Progenitor cell of endocrine pancreas (in vitro differentiated cells): ENCODE measurements at regions not wholly inside any gene's neighbourhood (a gene's known extent, or its start where the extent isn't known, plus 50 kb on each side); places are given as distances from the start of the nearest gene placed in this dataset.

Source experiments
- DNase-seq: peaks from one replicate; pipeline ENCODE4 v3.0.0; 2021; ENCODE audit warnings: low spot score; ENCODE audit not compliant: unreplicated experiment
- H3K27ac Mint-ChIP-seq: 2 replicates; pipeline ENCODE4 v1.8.0; 2021; ENCODE audit warnings: mild to moderate bottlenecking, moderate library complexity, mixed read lengths
- H3K27me3 Mint-ChIP-seq: 2 replicates; pipeline ENCODE4 v1.8.0; 2021; ENCODE audit warnings: mixed read lengths
- H3K36me3 Mint-ChIP-seq: 2 replicates; pipeline ENCODE4 v1.8.0; 2022; ENCODE audit warnings: mixed read lengths; ENCODE audit not compliant: insufficient read depth
- H3K4me1 Mint-ChIP-seq: 2 replicates; pipeline ENCODE4 v1.8.0; 2021; ENCODE audit warnings: low read depth, mixed read lengths
- H3K4me3 Mint-ChIP-seq: 2 replicates; pipeline ENCODE4 v1.8.0; 2021; ENCODE audit warnings: low read depth, mild to moderate bottlenecking, moderate library complexity, mixed read lengths
- H3K9me3 Mint-ChIP-seq: 2 replicates; pipeline ENCODE4 v1.8.0; 2021; ENCODE audit warnings: low read depth, mixed read lengths
- TF ChIP-seq, protein P1 (sequence below): fragments of 200-600 bp; sonication (generic); IDR thresholded peaks from one replicate; pipeline ENCODE4 v1.5.0; 2021; ENCODE audit warnings: antibody characterized with exemption, mild to moderate bottlenecking; ENCODE audit not compliant: unreplicated experiment

DNA sequence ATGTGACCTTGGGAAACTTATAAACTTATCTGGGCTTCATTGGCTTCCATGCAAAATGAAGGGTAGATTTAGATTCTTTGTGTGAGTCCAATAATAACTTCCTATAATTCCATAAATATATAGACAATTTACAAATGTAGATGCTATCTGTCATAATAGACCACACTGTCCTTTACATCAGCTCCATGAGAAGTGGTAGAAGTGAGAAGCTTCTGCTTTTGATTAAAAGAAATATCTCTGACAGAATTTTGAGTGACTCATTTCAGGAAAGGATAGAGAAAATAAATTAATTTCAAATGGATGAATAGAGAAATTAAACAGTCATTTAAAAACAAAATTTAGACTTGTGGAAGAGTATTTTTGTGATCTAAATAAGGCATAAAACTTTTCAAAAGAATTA, 329.7 kb upstream of the ATP2B1 start:
- TF ChIP-seq, protein P1, sequence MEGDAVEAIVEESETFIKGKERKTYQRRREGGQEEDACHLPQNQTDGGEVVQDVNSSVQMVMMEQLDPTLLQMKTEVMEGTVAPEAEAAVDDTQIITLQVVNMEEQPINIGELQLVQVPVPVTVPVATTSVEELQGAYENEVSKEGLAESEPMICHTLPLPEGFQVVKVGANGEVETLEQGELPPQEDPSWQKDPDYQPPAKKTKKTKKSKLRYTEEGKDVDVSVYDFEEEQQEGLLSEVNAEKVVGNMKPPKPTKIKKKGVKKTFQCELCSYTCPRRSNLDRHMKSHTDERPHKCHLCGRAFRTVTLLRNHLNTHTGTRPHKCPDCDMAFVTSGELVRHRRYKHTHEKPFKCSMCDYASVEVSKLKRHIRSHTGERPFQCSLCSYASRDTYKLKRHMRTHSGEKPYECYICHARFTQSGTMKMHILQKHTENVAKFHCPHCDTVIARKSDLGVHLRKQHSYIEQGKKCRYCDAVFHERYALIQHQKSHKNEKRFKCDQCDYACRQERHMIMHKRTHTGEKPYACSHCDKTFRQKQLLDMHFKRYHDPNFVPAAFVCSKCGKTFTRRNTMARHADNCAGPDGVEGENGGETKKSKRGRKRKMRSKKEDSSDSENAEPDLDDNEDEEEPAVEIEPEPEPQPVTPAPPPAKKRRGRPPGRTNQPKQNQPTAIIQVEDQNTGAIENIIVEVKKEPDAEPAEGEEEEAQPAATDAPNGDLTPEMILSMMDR, result no peak
- no peak for DNase-seq
- Mint-ChIP-seq H3K27me3 (no peaks in the 10 kb centered on the region), H3K4me3 (no peak overlapping the region), H3K9me3 (peaks cover 14% of the 10 kb centered on the region), H3K36me3 (no peaks in the 10 kb centered on the region), H3K4me1 (no peaks in the 10 kb centered on the region), H3K27ac (no peak overlapping the region)

DNA sequence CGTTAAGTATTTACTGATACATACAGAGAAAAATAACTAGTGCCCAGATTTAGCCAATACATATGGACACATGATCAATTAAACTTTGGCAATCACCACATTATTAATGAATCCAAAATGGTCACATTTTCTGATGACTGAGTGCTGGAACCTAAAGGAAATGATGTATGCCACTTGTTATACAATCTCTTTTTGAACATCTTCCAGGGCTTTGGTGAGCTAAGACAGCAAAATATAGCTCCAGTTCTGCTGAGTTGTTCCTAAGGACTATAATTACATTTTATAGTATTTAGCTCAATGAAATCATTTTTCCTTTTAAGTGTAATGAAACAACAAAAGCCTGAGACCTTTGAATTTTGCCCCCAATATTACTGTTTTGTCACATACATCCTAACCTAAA, 329.1 kb upstream of the ATP2B1 start:
- no peaks in the 10 kb centered on the region for H3K27me3 Mint-ChIP-seq
- H3K4me3 Mint-ChIP-seq, result no peak overlapping the region
- no peak for DNase-seq
- H3K27ac Mint-ChIP-seq, result no peak overlapping the region
- TF ChIP-seq, protein P1, result no peak
- H3K9me3 Mint-ChIP-seq, result peaks cover 17% of the 10 kb centered on the region
- H3K4me1 Mint-ChIP-seq, result no peaks in the 10 kb centered on the region
- no peaks in the 10 kb centered on the region for H3K36me3 Mint-ChIP-seq

DNA sequence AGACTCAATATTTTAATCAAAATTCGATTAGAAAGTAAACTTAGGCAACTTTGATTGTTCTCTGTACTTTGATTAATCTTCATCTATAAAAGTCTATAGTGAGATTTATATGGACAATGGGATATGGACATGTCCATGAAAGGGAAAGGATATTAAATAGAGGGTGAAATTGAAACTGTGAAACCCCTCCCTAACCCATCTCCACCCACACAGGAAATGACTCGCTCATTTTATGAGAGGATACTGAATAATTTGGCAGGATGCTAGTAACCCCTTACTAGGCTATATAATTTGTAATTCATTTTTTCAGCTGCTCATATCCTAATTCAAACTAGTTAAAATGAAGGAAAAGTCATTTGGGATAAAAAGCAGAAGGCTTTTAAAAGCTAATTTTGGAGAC, 328.0 kb upstream of the ATP2B1 start:
- H3K9me3 Mint-ChIP-seq, result peaks cover 17% of the 10 kb centered on the region
- TF ChIP-seq, protein P1, result no peak
- H3K27me3 Mint-ChIP-seq, result no peaks in the 10 kb centered on the region
- no peak for DNase-seq
- H3K4me1 Mint-ChIP-seq, result no peaks in the 10 kb centered on the region
- H3K27ac Mint-ChIP-seq, result no peak overlapping the region
- no peaks in the 10 kb centered on the region for H3K36me3 Mint-ChIP-seq
- no peak overlapping the region for H3K4me3 Mint-ChIP-seq

GRCh38 chr12:90030726-90031125, 322.1 kb upstream of the ATP2B1 start:
- TF ChIP-seq, protein P1, result no peak
- Mint-ChIP-seq H3K27me3 (no peaks in the 10 kb centered on the region), H3K27ac (no peak overlapping the region), H3K36me3 (no peaks in the 10 kb centered on the region), H3K4me1 (no peaks in the 10 kb centered on the region), H3K9me3 (peaks cover 8% of the 10 kb centered on the region), H3K4me3 (no peak overlapping the region)
- DNase-seq, result no peak

GRCh38 chr12:90029317-90029716, 320.7 kb upstream of the ATP2B1 start:
- Mint-ChIP-seq H3K27me3 (no peaks in the 10 kb centered on the region), H3K4me3 (no peak overlapping the region), H3K9me3 (peaks cover 5% of the 10 kb centered on the region), H3K27ac (no peak overlapping the region), H3K36me3 (no peaks in the 10 kb centered on the region), H3K4me1 (no peaks in the 10 kb centered on the region)
- TF ChIP-seq, protein P1, result no peak
- DNase-seq, result no peak
